ENCODE measurements at regions not wholly inside any gene's neighbourhood (a gene's known extent, or its start where the extent isn't known, plus 50 kb on each side); places are given as distances from the start of the nearest gene placed in this dataset.

GRCh38 chr1:116185161-116185701 lies 74.0 kb downstream of the MAB21L3 start:
- TF ChIP-seq CTCF (IDR thresholded peaks at IDR 0.05) (no peak), EP300 (IDR thresholded peaks at IDR 0.05) (no peak), POLR2AphosphoS5 (IDR thresholded peaks at IDR 0.05) (no peak), POLR2A (IDR thresholded peaks at IDR 0.05) (no peak)
- Histone ChIP-seq H3K4me3 (no peak overlapping the region), H3K36me3 (no peaks in the 10 kb centered on the region), H3K4me1 (no peaks in the 10 kb centered on the region), H3K9me3 (no peaks in the 10 kb centered on the region), H3K27ac (no peak overlapping the region), H3K27me3 (no peaks in the 10 kb centered on the region)
- no peak for DNase-seq
- ATAC-seq (ENCODE audit: low FRiP score in 2 of 2), result no peak
- WGBS, 2 donors, result 88 to 89% methylated on average over 5 of the region's 5 CpGs

GRCh38 chr1:116189481-116189880 lies 78.3 kb downstream of the MAB21L3 start:
- WGBS, 2 donors, result 86 to 92% methylated on average over 3 of the region's 3 CpGs
- no peak overlapping the region for H3K27ac ChIP-seq
- TF ChIP-seq CTCF (IDR thresholded peaks at IDR 0.05), result no peak
- no peak for TF ChIP-seq POLR2A (IDR thresholded peaks at IDR 0.05)
- TF ChIP-seq POLR2AphosphoS5 (IDR thresholded peaks at IDR 0.05), result no peak
- no peak for TF ChIP-seq EP300 (IDR thresholded peaks at IDR 0.05)
- H3K9me3 ChIP-seq, result no peaks in the 10 kb centered on the region
- no peak overlapping the region for H3K4me3 ChIP-seq
- ATAC-seq (ENCODE audit: low FRiP score in 2 of 2) (no peak), DNase-seq (no peak)
- H3K4me1 ChIP-seq, result no peaks in the 10 kb centered on the region
- no peaks in the 10 kb centered on the region for H3K27me3 ChIP-seq
- H3K36me3 ChIP-seq, result no peaks in the 10 kb centered on the region

- no peak for DNase-seq
- no peak for TF ChIP-seq POLR2A (IDR thresholded peaks at IDR 0.05)
- TF ChIP-seq EP300 (IDR thresholded peaks at IDR 0.05), result no peak
- TF ChIP-seq POLR2AphosphoS5 (IDR thresholded peaks at IDR 0.05), result no peak
- no peak for TF ChIP-seq CTCF (IDR thresholded peaks at IDR 0.05)
- Histone ChIP-seq H3K4me3 (no peak overlapping the region), H3K27ac (no peak overlapping the region), H3K9me3 (no peaks in the 10 kb centered on the region), H3K4me1 (no peaks in the 10 kb centered on the region), H3K27me3 (no peaks in the 10 kb centered on the region), H3K36me3 (no peaks in the 10 kb centered on the region)
- 79 to 89% methylated on average over 2 of the region's 2 CpGs for WGBS, 2 donors
- ATAC-seq (ENCODE audit: low FRiP score in 2 of 2), result no peak
These were observed 80.1 kb downstream of the MAB21L3 start for GRCh38 chr1:116191294-116191693.

GRCh38 chr1:116193768-116194167 lies 82.6 kb downstream of the MAB21L3 start:
- Histone ChIP-seq H3K4me1 (no peaks in the 10 kb centered on the region), H3K27ac (no peak overlapping the region), H3K9me3 (no peaks in the 10 kb centered on the region), H3K4me3 (no peak overlapping the region), H3K36me3 (no peaks in the 10 kb centered on the region), H3K27me3 (no peaks in the 10 kb centered on the region)
- WGBS, 2 donors, result 94 to 98% methylated on average over 2 of the region's 2 CpGs
- DNase-seq (no peak), ATAC-seq (ENCODE audit: low FRiP score in 2 of 2) (no peak)
- TF ChIP-seq EP300 (IDR thresholded peaks at IDR 0.05) (no peak), POLR2A (IDR thresholded peaks at IDR 0.05) (no peak)

GRCh38 chr1:116194568-116194967 lies 83.4 kb downstream of the MAB21L3 start:
- DNase-seq, result no peak
- no peak overlapping the region for H3K4me3 ChIP-seq
- H3K27me3 ChIP-seq, result no peaks in the 10 kb centered on the region
- ATAC-seq (ENCODE audit: low FRiP score in 2 of 2), result no peak
- 73 to 86% methylated on average over 1 of the region's 1 CpG for WGBS, 2 donors
- no peak overlapping the region for H3K27ac ChIP-seq
- no peak for TF ChIP-seq CTCF (IDR thresholded peaks at IDR 0.05)
- no peak for TF ChIP-seq POLR2AphosphoS5 (IDR thresholded peaks at IDR 0.05)
- TF ChIP-seq EP300 (IDR thresholded peaks at IDR 0.05), result no peak
- no peak for TF ChIP-seq POLR2A (IDR thresholded peaks at IDR 0.05)
- no peaks in the 10 kb centered on the region for H3K4me1 ChIP-seq
- H3K36me3 ChIP-seq, result no peaks in the 10 kb centered on the region
- H3K9me3 ChIP-seq, result no peaks in the 10 kb centered on the region
